SU-DHL-6 (cell line): ENCODE measurements at regions not wholly inside any gene's neighbourhood (a gene's known extent, or its start where the extent isn't known, plus 50 kb on each side); places are given as distances from the start of the nearest gene placed in this dataset.

ENCODE experiments used
- CTCF ChIP-seq: fragments of 200-600 bp; sonication (generic); IDR thresholded peaks from one replicate; pipeline ENCODE4 v1.5.1; 2017; ENCODE audit warnings: antibody characterized with exemption, mild to moderate bottlenecking, low read length, moderate library complexity; ENCODE audit not compliant: insufficient read depth, poor library complexity, severe bottlenecking
- EZH2phosphoT487 ChIP-seq: fragments of 200-600 bp; sonication (generic), shearing (Covaris generic); conservative IDR thresholded peaks from 2 replicates; pipeline ENCODE4 v1.6.1; 2018; ENCODE audit warnings: mild to moderate bottlenecking, antibody characterized with exemption, low read length, moderate library complexity, mixed read lengths

- TF ChIP-seq CTCF (no peak), EZH2phosphoT487 (no peak)
Observed at GRCh38 chr6:79797912-79798311, 149.4 kb downstream of the ELOVL4 start.
